Ishikawa (cell line): ENCODE measurements at regions not wholly inside any gene's neighbourhood (a gene's known extent, or its start where the extent isn't known, plus 50 kb on each side); places are given as distances from the start of the nearest gene placed in this dataset.

Source experiments
- EGR1 ChIP-seq: IDR thresholded peaks from 2 replicates; pipeline ENCODE4 v1.6.1; 2012
- USF1 ChIP-seq: IDR thresholded peaks from 2 replicates; pipeline ENCODE4 v1.6.1; 2012
- TF ChIP-seq, protein P1 (sequence below): IDR thresholded peaks from 2 replicates; pipeline ENCODE4 v1.6.1; 2012

- TF ChIP-seq USF1 (no peak), EGR1 (no peak)
- TF ChIP-seq, protein P1, sequence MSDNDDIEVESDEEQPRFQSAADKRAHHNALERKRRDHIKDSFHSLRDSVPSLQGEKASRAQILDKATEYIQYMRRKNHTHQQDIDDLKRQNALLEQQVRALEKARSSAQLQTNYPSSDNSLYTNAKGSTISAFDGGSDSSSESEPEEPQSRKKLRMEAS: no peak
These were observed 239.8 kb downstream of the KTN1 start for GRCh38 chr14:55819610-55820304.
